PC-9 (cell line): ENCODE measurements at regions not wholly inside any gene's neighbourhood (a gene's known extent, or its start where the extent isn't known, plus 50 kb on each side); places are given as distances from the start of the nearest gene placed in this dataset.

Source experiments
- BruUV-seq: library from RNA; stranded (reverse); fragments of 400-500 nt; replicated peaks from 2 replicates; lab custom pipeline; 2021; lab: Mats Ljungman, UMichigan
- CTCF ChIA-PET: fragments of 300-600 bp; sonication (Branson Sonifier 250); formaldehyde crosslinking; loops from one replicate; lab custom pipeline; 2022; ENCODE audit warnings: antibody characterized with exemption; lab: Charles Lee
- POLR2A ChIA-PET: fragments of 300-600 bp; sonication (Branson Sonifier 250); formaldehyde crosslinking; loops from one replicate; lab custom pipeline; 2022; ENCODE audit warnings: antibody characterized with exemption; ENCODE audit not compliant: unreplicated experiment; lab: Charles Lee
- DNase-seq, 2 experiments: peaks; one replicate each; pipeline versions ENCODE4 v3.0.0 to v3.0.0-alpha.2; 2015 to 2022; ENCODE audit warnings: mixed read lengths in 1 of 2
- H2AFZ ChIP-seq: fragments of 200-600 bp; sonication (generic); 2 replicates; pipeline ENCODE4 v1.8.1; 2017; ENCODE audit warnings: antibody characterized with exemption
- H3F3A ChIP-seq: fragments of 200-600 bp; sonication (generic); 2 replicates; pipeline ENCODE4 v1.8.1; 2017; ENCODE audit warnings: antibody characterized with exemption, mild to moderate bottlenecking, low read depth; ENCODE audit not compliant: insufficient read depth
- H3K27ac ChIP-seq: fragments of 200-600 bp; sonication (generic); 2 replicates; pipeline ENCODE4 v1.6.1; 2016; ENCODE audit warnings: mixed run types
- H3K27me3 ChIP-seq: fragments of 200-600 bp; sonication (generic); 2 replicates; pipeline ENCODE4 v1.6.1; 2016; ENCODE audit warnings: low read depth, mixed run types; ENCODE audit not compliant: insufficient read depth
- H3K36me3 ChIP-seq: fragments of 200-600 bp; sonication (generic); 2 replicates; pipeline ENCODE4 v1.6.1; 2016; ENCODE audit warnings: low read depth, mixed run types
- H3K4me1 ChIP-seq: fragments of 200-600 bp; sonication (generic); replicated peaks from 2 replicates; pipeline ENCODE4 v1.6.1; 2016; ENCODE audit warnings: mixed run types; ENCODE audit not compliant: insufficient read depth
- H3K4me2 ChIP-seq: fragments of 200-600 bp; sonication (generic); 2 replicates; pipeline ENCODE4 v1.6.1; 2017; ENCODE audit warnings: mixed run types
- H3K4me3 ChIP-seq: fragments of 200-600 bp; sonication (generic); 2 replicates; pipeline ENCODE4 v1.6.1; 2016; ENCODE audit warnings: mixed run types
- H3K79me2 ChIP-seq: fragments of 200-600 bp; sonication (generic); 2 replicates; pipeline ENCODE4 v1.6.1; 2017; ENCODE audit warnings: low read depth, mixed run types
- H3K9me2 ChIP-seq: fragments of 200-600 bp; sonication (generic); 2 replicates; pipeline ENCODE4 v1.8.1; 2017; ENCODE audit warnings: mild to moderate bottlenecking; ENCODE audit not compliant: insufficient read depth
- H3K9me3 ChIP-seq: fragments of 200-600 bp; sonication (generic); 2 replicates; pipeline ENCODE4 v1.8.1; 2016; ENCODE audit warnings: low read depth; ENCODE audit not compliant: insufficient read depth
- H4K20me1 ChIP-seq: fragments of 200-600 bp; sonication (generic); 2 replicates; pipeline ENCODE4 v1.8.1; 2017; ENCODE audit not compliant: insufficient read depth
- EZH2 ChIP-seq: fragments of 200-600 bp; sonication (generic); IDR thresholded peaks from 2 replicates; pipeline ENCODE4 v1.8.0; 2017; ENCODE audit warnings: antibody characterized with exemption, low read depth
- intact Hi-C: fragments of 100-400 bp; cut with micrococcal nuclease; formaldehyde crosslinking; loops from one replicate; pipeline ENCODE4 v1.10.0; 2022; ENCODE audit not compliant: unreplicated experiment
- TF ChIP-seq, protein P1 (sequence below): fragments of 200-600 bp; sonication (generic); conservative IDR thresholded peaks from 2 replicates; pipeline ENCODE4 v1.6.1; 2017; ENCODE audit warnings: mixed run types, antibody characterized with exemption, mild to moderate bottlenecking, moderate library complexity

DNA sequence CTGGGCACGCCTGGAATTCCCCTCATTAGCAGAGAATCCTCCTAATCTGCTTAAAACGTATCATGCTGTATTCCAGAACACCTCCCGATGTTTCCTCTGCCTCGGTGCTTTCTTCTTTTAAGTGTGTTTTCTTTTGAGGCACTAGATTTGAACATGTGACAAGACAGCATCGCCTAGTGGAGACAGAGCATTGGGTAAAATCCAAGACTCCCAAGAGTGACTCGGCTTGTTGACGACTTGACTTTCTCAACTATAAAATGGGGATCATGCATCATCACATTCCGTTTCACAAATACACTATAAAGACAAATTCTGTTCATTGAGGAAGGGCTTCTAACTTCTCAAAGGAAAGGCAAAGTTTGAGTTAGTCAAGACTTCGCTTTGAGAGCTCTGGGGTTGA, 105.6 kb upstream of the RNF32 start:
- H3K9me3 ChIP-seq, result no peaks in the 10 kb centered on the region
- no peak for DNase-seq
- no peaks in the 10 kb centered on the region for H3F3A ChIP-seq
- CTCF ChIA-PET, result no interaction called here
- no peak overlapping the region for H3K27ac ChIP-seq
- H4K20me1 ChIP-seq, result no peaks in the 10 kb centered on the region
- no peaks in the 10 kb centered on the region for H3K9me2 ChIP-seq
- H3K4me2 ChIP-seq, result no peak overlapping the region
- no peaks in the 10 kb centered on the region for H3K4me1 ChIP-seq
- H3K36me3 ChIP-seq, result no peaks in the 10 kb centered on the region
- no peak overlapping the region for H2AFZ ChIP-seq
- no TSS peak for BruUV-seq
- H3K27me3 ChIP-seq, result peaks cover 91% of the 10 kb centered on the region
- no peak overlapping the region for H3K4me3 ChIP-seq
- H3K79me2 ChIP-seq, result no peaks in the 10 kb centered on the region
- intact Hi-C loops, result no loop called here
- POLR2A ChIA-PET, result no interaction called here
- TF ChIP-seq, protein P1, sequence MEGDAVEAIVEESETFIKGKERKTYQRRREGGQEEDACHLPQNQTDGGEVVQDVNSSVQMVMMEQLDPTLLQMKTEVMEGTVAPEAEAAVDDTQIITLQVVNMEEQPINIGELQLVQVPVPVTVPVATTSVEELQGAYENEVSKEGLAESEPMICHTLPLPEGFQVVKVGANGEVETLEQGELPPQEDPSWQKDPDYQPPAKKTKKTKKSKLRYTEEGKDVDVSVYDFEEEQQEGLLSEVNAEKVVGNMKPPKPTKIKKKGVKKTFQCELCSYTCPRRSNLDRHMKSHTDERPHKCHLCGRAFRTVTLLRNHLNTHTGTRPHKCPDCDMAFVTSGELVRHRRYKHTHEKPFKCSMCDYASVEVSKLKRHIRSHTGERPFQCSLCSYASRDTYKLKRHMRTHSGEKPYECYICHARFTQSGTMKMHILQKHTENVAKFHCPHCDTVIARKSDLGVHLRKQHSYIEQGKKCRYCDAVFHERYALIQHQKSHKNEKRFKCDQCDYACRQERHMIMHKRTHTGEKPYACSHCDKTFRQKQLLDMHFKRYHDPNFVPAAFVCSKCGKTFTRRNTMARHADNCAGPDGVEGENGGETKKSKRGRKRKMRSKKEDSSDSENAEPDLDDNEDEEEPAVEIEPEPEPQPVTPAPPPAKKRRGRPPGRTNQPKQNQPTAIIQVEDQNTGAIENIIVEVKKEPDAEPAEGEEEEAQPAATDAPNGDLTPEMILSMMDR, result no peak
- TF ChIP-seq EZH2, result no peak

DNA sequence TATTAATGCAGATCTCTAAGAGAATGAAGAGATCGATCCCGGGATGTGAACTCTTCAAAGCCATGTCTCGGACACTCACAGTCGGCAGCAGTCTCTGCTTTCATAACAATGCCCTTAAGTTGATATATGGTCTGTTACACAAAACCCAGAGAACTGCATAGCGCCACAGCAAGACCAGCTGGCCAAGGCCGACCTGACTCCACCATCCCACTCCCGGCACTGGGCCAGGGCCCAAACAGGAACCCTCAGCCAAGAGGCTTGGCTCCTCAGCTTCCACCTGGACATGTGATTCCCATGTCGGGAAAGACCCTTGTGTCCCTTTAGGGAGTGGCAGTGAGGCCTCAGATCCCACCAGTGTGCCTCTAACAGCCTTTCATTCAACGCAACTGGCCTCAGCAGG, 106.6 kb upstream of the RNF32 start:
- no peaks in the 10 kb centered on the region for H3K36me3 ChIP-seq
- no peak overlapping the region for H2AFZ ChIP-seq
- ChIA-PET POLR2A (no interaction called here), CTCF (no interaction called here)
- H3F3A ChIP-seq, result no peaks in the 10 kb centered on the region
- H3K4me2 ChIP-seq, result no peak overlapping the region
- no peaks in the 10 kb centered on the region for H3K9me2 ChIP-seq
- H4K20me1 ChIP-seq, result no peaks in the 10 kb centered on the region
- H3K79me2 ChIP-seq, result no peaks in the 10 kb centered on the region
- peaks cover 92% of the 10 kb centered on the region for H3K27me3 ChIP-seq
- no peak overlapping the region for H3K4me3 ChIP-seq
- no peaks in the 10 kb centered on the region for H3K4me1 ChIP-seq
- no peak for DNase-seq
- intact Hi-C loops, result no loop called here
- H3K9me3 ChIP-seq, result no peaks in the 10 kb centered on the region
- H3K27ac ChIP-seq, result no peak overlapping the region
- no TSS peak for BruUV-seq
- TF ChIP-seq, protein P1, result no peak
- no peak for TF ChIP-seq EZH2

DNA sequence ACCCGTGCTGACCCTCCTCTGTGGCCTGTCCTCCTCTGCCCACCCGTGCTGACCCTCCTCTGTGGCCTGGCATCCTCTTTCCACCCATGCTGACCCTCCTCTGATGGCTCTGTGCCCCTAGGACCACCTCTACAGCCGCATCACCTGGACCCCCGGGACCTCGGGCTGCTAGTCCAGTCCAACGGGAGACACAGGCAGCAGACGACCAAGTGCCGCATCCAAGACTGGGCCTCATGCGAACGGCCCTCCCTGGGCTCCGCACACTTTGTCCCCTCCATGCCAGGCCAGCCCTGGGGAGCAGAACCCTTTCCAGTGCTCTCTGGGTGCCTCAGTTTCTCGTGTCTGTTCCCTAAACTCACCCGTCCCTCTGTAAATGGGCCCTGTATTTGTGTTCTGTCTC, 107.2 kb upstream of the RNF32 start:
- Histone ChIP-seq H3K9me3 (no peaks in the 10 kb centered on the region), H3K79me2 (no peaks in the 10 kb centered on the region), H3K36me3 (no peaks in the 10 kb centered on the region), H3K4me3 (no peak overlapping the region), H3K27me3 (peaks cover 90% of the 10 kb centered on the region), H2AFZ (no peak overlapping the region), H3K4me2 (no peak overlapping the region), H4K20me1 (no peaks in the 10 kb centered on the region), H3K4me1 (no peaks in the 10 kb centered on the region), H3K9me2 (no peaks in the 10 kb centered on the region), H3F3A (no peaks in the 10 kb centered on the region), H3K27ac (no peak overlapping the region)
- ChIA-PET CTCF (no interaction called here), POLR2A (no interaction called here)
- BruUV-seq, result no TSS peak
- TF ChIP-seq EZH2, result no peak
- TF ChIP-seq, protein P1, result no peak
- intact Hi-C loops, result no loop called here
- no peak for DNase-seq
